Germinal center (tissue), 1 donor: ENCODE measurements at regions not wholly inside any gene's neighbourhood (a gene's known extent, or its start where the extent isn't known, plus 50 kb on each side); places are given as distances from the start of the nearest gene placed in this dataset.
"Not testable (repeated sequence)": the region's sequence is repeated elsewhere in the genome, so short reads cannot be mapped to it uniquely, and the experiment has no call there.

Experiments
- DNase-seq: peaks from one replicate; pipeline ENCODE4 v3.0.0; 2012; ENCODE audit warnings: mixed read lengths, low spot score

DNA sequence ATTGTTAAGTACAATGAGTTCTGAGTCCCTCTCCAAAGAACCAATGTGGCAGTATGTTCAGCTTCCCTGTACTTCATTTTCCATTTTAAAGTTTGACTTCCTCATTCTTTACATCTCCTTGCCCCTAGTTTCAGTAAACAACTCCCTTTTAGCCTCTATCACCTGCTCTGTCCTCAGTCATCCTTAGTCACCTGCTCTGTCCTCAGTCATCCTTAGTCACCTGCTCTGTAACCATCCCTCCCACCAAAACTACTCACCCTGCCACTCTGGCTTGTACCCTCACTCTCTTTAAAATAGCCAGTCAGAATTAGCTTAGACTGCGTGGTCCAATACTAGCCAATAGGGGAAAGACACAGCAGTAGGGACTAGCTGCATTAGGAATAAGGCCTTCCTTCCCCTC, 259.9 kb upstream of the TBL1XR1 start:
- not testable (repeated sequence) for DNase-seq

DNA sequence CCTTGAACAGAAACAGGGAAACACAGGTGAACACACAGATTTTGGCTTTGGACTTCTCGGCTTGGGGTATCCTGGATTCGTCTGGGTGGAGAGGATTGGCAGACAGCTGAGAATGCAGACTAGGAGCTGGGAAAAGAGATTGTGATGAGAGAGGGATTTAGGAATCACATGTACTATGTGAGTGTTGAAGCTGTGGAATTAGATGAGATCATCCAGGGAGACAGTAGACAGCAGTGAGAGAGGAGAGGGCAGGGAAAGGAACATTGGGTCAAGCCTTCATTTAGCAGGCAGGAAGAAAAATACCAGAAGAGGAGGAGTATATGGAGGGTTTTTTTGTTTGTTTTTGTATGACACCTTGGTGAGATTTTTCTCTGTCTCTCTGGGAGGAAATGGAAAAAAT, 262.1 kb upstream of the TBL1XR1 start:
- no peak for DNase-seq

DNA sequence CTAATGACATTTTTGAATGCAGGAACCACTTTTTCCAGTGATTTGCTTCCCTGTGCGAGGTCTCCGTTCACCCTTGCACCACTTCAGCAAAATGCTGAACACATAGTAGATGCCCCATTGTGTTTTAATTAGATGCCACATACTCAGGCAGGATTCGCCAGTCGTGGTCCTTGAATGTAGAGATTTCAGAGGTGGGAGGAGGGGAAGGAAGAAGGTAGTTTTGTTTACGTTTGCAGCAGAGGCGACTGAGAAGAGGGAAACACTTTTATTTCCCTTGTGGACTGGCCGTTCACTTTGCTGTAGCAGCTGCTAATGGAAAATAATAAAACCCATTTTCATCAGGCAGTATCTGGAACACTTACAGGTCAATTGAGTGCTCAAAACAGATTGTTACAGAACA, 262.8 kb upstream of the TBL1XR1 start:
- DNase-seq: no peak

DNA sequence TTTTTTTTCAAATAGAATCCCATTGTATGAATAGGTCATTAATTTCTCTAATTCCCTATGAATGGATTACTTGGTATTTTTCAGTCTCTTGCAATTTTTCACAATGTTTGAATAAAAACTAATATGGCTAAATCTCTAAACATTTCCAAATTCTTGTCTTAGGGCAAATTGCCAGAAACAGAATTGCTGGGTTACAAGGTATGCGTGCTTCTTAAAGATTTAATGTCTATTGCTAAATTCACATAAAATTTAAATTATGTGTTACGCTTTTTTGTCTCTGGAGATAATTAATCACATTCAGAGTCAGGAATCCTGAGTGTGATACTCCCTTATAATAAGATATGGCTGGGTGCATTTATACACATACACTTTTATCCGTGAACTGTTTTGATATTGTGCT, 264.5 kb upstream of the TBL1XR1 start:
- DNase-seq: no peak

DNA sequence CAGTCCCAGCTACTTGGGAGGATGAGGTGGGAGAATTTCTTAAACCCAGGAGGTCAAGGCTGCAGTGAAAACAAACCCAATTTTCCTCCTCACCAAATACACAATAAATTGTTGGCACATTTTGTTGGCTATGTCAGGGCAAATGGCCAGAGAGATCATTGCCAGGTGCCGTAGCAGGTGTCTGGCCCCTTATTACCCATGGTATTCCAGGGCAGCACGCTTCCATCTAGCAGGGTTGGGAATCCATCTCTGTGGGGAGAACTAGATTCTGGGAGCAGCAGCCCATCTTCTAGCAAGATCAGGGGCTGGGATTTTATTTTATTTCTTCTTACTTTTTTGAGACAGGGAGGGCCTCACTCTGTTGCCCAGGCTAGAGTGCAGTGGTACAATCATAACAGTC, 266.1 kb upstream of the TBL1XR1 start:
- DNase-seq: not testable (repeated sequence)

DNA sequence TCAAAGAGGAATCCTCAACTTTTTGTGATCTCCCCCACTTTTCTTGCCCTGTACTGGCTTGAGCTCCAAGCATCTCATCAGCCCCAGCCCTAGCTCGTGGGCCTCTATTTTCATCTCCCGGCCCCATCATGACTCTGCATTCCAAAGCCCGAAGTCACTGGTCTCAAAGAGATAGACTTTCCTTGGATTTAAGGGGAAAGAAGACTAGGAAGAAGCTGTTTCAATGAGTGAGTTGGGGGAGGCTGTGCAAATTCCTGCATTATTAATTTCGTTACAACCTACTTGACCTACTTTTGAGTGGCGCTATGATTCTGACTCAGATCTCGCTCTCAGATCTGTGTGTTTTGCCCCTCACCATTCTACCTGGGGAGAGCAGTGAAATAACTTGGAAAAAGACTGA, 266.6 kb upstream of the TBL1XR1 start:
- no peak for DNase-seq

DNA sequence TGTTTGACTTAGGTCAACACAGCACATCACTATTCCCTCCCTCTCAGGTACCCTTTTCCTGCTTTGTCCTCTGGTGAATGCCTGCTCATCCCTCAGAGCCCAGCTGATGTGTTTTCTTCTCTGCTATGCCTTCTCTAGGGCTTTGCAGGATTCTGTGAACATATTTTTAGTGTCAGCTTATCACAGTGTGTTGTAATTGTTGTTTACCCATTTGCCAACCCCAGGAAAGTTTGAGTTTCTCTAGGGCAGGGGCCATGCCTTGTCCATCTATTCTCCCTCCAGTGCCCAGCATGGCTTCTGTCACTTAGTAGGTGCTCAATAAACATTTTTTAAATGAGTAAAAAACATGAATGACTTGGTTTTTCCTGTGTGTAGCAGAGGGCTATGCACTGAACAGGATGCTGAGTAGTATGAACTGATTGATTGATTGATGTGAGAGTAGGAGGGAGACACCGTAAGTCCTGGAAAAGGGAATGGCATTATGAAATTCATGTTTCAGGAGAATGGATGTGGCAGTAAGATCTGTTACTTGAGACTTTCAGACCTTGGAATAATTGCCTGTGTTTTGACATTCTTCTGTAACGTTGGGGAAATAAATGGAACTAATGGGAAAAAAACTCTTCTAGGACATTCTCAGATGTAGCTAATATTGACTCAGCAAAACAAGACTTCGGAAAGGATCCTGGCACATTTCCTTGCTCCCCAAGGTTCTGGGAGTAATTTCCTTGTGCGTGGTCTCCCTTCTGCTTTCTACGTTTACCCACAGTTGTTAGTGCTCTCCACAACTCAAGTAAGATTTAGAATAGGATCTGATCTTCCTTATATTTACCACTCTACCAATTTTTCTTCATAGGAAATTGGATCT, 267.3 kb upstream of the TBL1XR1 start:
- no peak for DNase-seq

DNA sequence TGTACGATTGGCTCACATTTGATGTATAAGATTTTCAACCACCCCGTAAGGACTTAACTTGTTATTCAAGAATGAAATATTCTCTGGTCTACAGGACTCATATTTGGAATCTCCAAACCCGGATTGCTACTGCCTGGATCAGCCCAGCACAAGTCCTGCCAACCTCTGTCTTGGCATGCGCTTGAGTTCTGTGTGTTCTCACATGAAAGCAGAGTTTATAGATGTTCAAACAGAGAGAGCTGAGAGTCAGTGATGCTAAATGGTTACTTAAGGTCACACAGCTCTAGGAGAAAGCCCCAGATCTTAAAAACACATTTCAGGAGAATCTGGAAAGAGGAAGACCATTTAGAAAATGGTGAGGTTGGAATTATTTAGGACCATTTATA, 268.0 kb upstream of the TBL1XR1 start:
- no peak for DNase-seq

DNA sequence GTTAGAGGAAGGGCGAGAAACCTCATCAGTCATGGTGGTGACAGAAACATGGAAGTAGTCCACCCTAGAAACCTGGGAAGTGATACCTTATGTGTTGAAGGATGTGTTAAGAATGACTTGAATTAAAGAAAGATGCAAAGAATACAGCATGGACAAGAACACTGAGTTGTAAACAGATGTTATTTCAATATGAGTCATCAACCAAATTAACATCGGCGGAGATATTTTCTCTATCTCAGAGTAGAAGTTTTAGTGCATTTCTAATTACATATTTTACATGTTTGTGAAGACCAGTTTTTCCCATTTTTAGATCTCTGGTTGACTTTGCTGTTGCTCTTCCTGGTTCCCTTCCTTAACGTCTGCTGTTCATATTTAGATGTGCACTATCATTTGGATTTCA, 268.8 kb upstream of the TBL1XR1 start:
- DNase-seq: no peak

DNA sequence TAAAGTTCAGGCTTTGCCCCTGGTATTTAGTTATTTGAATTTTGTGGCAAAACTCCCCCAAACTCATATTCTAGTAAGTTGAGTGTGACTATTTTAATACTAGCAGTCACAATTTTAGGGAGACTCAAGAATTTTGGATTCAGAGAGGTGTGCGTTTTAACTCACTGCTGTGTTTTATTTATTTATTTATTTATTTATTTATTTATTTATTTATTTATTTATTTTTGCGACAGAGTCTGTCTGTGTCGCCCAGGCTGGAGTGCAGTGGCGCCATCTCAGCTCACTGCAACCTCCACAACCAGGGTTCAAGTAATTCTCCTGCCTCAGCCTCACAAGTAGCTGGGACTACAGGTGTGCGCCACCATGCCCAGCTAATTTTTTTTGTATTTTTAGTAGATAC, 269.3 kb upstream of the TBL1XR1 start:
- DNase-seq: not testable (repeated sequence)

DNA sequence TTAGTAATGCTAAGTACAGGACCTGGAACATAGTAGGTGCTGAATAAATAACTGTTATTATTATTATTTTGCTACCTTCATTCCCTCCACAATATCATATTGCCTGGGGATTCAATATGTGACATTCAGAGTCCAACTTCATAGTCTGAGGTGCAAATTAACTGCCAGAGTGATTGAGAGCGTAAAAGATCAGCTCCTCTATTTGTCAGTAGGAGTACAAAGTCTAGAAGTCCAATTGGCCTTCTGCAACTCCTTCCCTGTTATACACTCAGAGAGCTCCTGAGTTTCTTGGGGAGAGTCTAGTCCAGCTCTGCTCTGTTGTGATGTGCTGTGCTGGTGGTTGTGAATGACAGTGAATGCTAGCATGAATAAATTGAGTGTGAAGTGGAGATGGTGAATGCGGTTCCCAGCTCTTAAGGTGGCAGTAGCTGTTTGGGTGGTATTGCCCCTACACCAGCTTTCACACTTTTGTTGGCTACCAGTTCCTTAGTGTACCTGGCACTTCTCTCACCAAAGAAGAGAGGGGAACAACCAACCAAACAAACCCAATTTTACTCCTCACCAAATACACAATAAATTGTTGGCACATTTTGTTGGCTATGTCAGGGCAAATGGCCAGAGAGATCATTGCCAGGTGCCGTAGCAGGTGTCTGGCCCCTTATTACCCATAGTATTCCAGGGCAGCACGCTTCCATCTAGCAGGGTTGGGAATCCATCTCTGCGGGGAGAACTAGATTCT, 270.1 kb upstream of the TBL1XR1 start:
- DNase-seq: no peak

DNA sequence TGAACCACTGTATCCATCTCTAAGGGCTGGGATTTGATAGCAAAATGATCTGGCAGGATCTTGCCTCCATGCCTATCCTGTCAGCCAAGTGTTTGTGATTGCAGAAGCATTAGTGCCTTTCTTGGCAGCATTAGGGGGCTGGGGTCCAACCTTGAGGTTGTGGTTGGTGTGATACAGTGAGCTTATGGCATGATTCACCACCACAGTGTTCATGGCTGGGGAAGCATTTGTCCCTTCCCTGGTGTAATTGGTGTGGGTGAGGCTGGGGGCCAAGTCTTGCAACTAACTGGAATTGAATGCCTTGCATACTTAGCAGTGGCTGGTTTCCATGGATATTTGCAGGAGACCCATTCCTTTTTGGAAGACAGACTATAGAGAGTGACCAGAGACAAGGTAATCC, 271.0 kb upstream of the TBL1XR1 start:
- no peak for DNase-seq

DNA sequence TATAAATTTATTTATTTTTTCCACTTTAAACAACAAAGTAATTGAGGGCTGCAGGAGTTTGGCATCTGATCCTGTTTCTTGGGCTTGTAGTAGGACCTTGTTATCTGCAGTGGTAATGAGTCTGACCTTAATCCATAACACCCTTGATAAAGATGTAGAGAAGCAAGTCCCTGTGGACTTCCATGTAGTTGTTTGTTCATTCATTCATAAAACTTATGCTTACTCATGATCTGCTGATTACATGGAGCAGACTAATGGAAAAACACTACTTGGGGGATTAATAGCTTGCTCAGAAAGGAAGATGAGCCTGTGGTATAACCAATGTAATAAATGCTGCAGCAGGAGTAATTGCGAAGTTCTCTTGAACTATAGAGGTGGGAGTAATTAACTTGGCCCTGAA, 271.5 kb upstream of the TBL1XR1 start:
- no peak for DNase-seq

DNA sequence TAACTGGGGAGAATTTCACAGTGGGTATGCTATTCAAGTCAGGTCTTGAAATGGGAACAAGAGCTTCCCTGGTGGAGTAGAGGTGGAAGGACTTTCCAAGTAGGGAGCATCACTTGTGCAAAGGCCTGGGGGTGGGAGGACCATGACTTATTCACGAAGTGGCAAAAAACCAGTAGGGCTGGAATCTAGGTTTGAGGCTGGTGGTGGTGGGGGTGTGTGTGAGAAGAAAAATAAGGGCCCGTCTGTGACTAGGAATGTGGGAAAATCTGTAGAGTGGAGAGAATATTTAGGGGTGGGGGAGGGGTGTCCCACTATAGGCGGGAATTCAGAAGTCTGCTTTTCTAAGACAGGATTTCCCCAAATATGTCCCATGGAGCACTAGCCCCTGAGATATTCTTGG, 271.9 kb upstream of the TBL1XR1 start:
- no peak for DNase-seq

DNA sequence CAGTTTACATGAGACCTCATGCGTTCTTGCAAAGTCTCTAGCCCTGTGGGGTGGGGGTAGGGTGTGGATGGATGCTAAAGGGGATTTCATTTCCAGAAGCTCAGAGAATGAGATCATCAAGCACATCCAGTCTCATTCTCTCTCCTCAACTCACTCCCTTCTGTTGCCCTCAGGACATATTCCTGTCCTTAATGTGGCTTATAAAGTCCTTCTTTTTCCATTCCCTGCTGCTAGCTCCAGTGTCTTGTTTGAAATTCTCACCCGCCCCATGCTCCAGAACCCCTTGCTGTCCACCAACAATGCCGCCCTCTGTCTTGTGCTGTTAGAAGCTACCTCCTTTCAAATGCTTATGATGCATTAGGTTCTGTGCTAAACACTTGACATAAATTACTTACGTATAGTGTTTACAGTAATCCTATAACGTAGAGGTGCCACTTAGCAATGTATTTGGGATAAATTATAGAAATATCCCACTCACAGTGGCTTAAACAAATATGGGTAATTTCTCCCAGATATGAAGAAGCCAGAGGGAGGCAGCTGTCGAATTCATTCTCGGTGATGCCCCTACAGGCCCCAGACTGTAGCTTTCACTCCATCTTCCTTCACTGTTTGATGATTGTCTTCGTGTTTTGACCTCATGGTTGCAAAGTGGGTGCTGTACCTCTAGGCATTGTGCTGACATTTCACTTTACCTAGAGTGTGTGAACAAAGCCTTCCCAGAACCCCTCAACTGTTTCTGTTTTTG, 273.1 kb upstream of the TBL1XR1 start:
- DNase-seq: no peak

DNA sequence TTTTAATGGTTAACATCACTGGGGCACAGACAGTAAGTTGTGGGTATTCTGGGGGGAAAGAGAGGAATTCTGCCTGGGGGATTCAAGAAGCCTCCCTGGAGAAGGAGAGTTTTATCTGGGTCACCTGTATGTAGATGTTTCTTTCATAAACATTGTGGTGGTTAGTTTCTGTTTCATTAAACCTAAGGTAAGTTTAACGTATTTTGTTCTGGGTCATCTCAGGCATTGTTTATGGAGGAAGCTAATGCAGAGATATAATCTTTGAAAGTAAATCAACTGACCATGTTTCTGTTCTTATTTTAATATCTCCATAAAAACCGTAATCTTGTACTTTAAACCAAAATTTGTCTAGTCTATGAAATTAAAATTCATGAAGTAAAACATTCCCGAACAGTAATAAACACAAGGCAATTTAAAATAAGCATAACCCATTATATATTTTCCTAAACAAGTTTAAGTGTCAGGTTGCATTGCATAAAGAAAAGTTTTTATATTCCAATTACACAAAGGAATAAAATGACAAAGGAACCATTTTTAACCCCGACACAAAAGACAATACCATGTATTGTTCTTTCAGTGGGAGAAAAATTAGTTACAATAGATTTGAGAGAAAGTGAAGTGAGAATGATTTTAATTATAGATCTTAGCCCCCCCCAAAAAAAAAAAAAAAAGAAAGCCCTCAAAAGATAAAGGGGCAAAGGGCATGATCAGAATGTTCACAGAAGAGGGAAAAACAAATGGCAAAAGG, 274.6 kb upstream of the TBL1XR1 start:
- DNase-seq: no peak

DNA sequence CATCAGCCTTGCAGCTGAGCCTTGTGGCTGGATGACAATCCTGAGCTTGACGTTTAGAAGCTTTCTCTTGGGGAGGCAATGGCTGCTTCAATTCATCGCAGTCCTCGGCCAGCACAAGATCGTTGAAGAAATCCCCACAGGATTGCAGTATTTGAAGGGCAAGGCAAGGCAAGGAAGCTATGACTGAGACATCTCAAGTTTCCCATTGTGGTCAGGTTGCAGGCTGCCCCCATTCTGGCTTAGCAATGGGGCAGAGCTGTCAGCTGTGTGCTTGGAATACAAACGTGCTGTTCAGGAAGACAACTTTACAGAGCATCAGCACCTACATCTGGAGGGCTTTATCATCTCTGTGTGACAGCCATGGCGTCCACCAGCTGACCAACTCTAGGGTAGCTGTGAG, 275.9 kb upstream of the TBL1XR1 start:
- no peak for DNase-seq

DNA sequence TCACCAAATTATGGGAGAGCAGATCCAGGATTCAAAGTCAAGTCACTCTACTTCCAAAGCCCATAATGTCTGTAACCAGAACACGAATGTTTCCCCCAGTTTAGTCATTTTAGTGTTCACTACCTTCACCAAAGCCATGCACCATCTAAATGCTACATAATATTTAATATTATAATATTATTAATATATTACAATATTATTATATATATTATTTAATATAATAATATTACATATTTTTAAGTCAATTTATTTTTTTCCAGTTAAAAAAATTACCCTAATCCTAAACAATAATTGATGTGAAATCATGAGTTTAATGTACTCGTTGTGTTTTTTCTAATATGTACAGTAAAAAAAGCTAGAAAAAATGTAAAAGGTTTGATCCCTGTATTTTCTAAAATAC, 276.6 kb upstream of the TBL1XR1 start:
- no peak for DNase-seq

DNA sequence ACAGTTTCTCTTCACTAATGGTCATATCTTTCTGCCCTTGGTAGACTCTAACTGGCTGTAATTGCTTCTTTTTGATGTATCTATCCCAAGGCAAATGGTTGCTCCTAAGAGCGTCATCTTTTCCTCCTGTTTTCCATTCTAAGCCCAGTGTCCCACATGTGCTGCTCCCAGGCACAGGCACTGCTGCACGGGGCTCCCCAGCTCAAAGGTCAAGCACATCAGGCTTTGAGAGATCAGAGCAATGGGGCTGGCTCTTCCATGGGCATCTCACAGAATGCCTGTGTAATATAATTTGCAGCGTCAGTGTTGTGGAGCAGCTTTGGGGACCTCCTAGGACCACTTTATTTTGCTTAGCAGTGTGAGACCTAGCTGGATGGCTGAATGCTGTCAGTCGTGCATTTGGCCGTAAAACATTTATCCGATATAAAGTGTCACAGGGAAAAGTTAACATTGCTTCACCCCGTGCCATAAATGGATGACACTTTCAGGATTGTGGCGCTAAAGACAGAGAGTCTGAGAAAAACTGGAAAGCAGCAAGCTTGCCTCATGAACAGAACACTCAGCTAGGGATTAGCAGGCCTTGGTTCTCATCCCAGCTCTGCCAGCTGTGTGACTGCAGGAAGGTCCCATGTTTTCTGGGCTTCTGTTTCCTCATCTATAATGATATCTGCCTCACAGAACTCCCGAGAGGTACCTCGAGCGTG, 277.5 kb upstream of the TBL1XR1 start:
- DNase-seq: no peak

DNA sequence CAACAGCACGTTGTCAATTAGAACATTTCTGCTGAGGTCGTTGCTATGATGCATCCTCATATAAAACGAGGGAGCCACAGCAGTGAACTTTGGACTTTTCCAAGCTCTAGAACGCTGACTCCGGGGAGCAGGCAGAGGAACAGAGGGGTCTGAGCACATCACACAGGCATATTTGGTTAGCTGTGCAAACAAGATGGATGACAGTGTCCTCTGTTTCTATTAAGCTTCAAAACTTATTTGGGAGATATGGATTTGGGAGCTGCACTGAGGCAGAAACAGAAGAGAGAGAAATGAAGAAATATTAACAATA, 278.0 kb upstream of the TBL1XR1 start:
- DNase-seq: no peak

DNA sequence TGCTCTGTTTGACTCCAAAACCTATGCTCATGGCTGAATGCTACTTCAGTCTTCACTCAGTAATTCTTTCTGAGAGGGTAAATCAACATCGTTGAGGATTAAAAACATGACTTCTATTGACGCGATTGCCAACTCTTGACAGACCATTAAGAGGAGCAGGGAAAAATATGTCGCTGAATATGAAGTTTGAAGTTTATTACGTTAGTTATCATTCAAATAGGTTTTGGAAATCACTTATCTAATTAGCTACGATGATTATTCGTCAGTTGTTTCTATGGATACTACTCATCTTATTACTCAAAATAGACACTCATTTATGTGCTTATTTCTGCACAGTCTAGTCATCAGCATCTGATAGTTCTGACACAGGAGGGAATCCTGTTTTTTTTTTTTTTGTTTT, 279.2 kb upstream of the TBL1XR1 start:
- DNase-seq: no peak

DNA sequence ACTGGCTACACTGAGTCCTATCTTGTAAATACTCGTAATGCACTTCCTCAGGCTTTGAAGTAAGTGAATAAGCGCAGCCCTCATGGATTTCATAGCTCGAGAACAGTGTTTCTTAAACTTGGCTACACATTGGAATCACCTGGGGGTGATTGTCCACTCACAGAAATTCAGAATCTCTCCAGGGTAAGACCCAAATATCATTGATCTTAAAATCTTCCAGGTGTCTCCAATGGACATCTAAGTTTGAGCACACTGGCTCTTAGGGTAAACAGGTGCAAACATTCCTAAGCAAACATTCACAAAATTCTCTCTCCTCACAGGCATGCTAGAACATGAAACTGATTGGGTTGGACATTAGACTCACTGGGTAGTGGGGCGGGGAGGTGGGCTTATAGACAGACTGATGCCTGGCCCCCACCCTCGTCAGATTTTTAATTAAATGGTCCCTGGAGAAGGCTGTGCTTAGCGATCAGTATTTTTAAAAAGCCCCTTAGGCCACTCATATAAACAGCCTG, 279.7 kb upstream of the TBL1XR1 start:
- no peak for DNase-seq
